IPS DF 6.9 (cell line): ENCODE measurements at regions not wholly inside any gene's neighbourhood (a gene's known extent, or its start where the extent isn't known, plus 50 kb on each side); places are given as distances from the start of the nearest gene placed in this dataset.

Experiments used
- DNase-seq: peaks from one replicate; pipeline ENCODE4 v3.0.0-alpha.2; 2013; ENCODE audit warnings: low read depth, low spot score
- H3K27ac ChIP-seq: one replicate; pipeline ENCODE4 v1.5.1; 2013; ENCODE audit warnings: low read length, control low read depth
- H3K27me3 ChIP-seq: 2 replicates; pipeline ENCODE4 v1.6.1; 2013; ENCODE audit warnings: mild to moderate bottlenecking, low read length; ENCODE audit not compliant: control insufficient read depth, insufficient read depth
- H3K36me3 ChIP-seq: 2 replicates; pipeline ENCODE4 v1.6.1; 2013; ENCODE audit warnings: low read length; ENCODE audit not compliant: control insufficient read depth, insufficient read depth
- H3K4me1 ChIP-seq: 2 replicates; pipeline ENCODE4 v1.6.1; 2013; ENCODE audit warnings: low read length; ENCODE audit not compliant: control insufficient read depth, insufficient read depth
- H3K4me3 ChIP-seq: 2 replicates; pipeline ENCODE4 v1.5.1; 2013; ENCODE audit warnings: mild to moderate bottlenecking, low read length
- H3K9me3 ChIP-seq: 2 replicates; pipeline ENCODE4 v1.6.1; 2013; ENCODE audit warnings: low read length, inconsistent platforms; ENCODE audit not compliant: control insufficient read depth, insufficient read depth
- WGBS: extraction: QIAGEN DNeasy Blood & Tissue Kit; methylation state at CpG from one replicate; pipeline ENCODE4 v1.1.7; 2013; ENCODE audit warnings: mixed read lengths, missing lambda C conversion rate; ENCODE audit not compliant: insufficient read length, insufficient coverage; 5-methylcytosine and 5-hydroxymethylcytosine counted together

DNA sequence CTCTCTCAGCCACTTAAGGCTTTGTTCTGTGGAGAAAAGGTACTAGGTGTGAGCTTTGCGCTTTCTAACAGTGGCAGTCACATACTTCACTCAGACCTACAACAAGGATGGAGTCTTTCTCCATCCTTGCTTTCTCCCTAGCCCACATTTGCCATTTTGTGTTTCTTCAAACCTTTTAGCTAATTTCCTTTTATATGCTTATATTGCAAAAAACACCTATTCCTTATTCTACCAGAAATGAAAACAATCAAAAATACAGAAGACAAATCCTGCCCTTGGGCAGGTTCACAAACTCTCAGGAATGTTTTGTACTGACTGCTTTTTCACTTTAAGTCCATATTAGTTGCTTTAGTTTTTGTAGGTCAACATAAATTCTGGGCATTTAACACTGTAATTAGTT lies 914.2 kb downstream of the SQOR start:
- no peak for DNase-seq
- H3K4me1 ChIP-seq: no peaks in the 10 kb centered on the region
- H3K27ac ChIP-seq: no peak overlapping the region
- no CpG with 5 or more reads among the region's 1 CpG for WGBS
- H3K27me3 ChIP-seq: no peaks in the 10 kb centered on the region
- H3K9me3 ChIP-seq: no peaks in the 10 kb centered on the region
- no peaks in the 10 kb centered on the region for H3K36me3 ChIP-seq
- H3K4me3 ChIP-seq: no peak overlapping the region

- no peak overlapping the region for H3K27ac ChIP-seq
- no peak for DNase-seq
- H3K4me3 ChIP-seq: no peak overlapping the region
- no CpG with 5 or more reads among the region's 2 CpGs for WGBS
- H3K27me3 ChIP-seq: no peaks in the 10 kb centered on the region
- H3K4me1 ChIP-seq: no peaks in the 10 kb centered on the region
- no peaks in the 10 kb centered on the region for H3K36me3 ChIP-seq
- no peaks in the 10 kb centered on the region for H3K9me3 ChIP-seq
Measured at GRCh38 chr15:46552316-46552715, 917.5 kb downstream of the SQOR start.

- no peaks in the 10 kb centered on the region for H3K4me1 ChIP-seq
- H3K36me3 ChIP-seq: no peaks in the 10 kb centered on the region
- H3K4me3 ChIP-seq: no peak overlapping the region
- no peak overlapping the region for H3K27ac ChIP-seq
- no peak for DNase-seq
- no CpG with 5 or more reads among the region's 2 CpGs for WGBS
- H3K27me3 ChIP-seq: no peaks in the 10 kb centered on the region
- H3K9me3 ChIP-seq: no peaks in the 10 kb centered on the region
Measured at GRCh38 chr15:46555547-46555946, 920.7 kb downstream of the SQOR start.

GRCh38 chr15:46556010-46556409 lies 921.2 kb downstream of the SQOR start:
- Histone ChIP-seq H3K4me1 (no peaks in the 10 kb centered on the region), H3K27me3 (no peaks in the 10 kb centered on the region), H3K4me3 (no peak overlapping the region), H3K27ac (no peak overlapping the region), H3K36me3 (no peaks in the 10 kb centered on the region), H3K9me3 (no peaks in the 10 kb centered on the region)
- no CpG with 5 or more reads among the region's 1 CpG for WGBS
- no peak for DNase-seq

DNA sequence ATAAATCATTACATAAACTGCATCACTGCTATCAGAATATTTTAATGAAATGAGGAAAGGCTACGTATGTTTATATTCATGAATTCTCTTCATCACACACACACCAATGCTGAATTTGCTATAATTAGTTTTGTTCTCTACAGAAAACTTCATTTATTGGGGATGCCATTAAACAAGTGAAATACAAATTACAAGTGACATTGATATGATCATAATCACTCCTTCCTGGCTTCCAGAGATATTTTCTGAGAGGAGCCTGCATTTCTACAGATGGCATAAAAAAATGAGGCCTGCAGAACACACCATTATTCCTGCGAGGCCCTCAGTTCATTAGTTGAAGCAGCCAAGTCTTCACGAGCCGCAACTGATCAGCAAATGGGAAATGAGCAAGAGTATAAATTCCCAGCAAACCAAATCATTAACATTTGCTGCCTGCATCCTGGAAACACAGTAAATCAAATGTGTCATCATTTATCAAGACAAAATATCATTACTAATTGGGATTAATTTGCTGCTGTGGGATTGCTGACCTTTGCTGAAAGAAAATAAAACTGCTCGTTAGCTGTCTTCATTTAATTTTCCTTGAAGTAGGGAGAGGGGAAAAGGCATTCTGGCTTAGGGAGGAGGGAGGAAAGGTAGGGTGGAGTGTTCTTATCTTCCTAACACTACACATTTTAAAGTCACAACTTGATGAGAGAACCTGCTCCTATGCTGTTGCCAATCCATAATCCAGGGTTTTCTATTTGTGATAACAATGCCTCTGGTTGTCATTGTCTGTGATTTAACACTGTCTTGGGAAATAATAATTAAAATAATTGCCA lies 921.9 kb downstream of the SQOR start:
- Histone ChIP-seq H3K27ac (no peak overlapping the region), H3K4me1 (no peaks in the 10 kb centered on the region), H3K27me3 (no peaks in the 10 kb centered on the region), H3K4me3 (no peak overlapping the region), H3K9me3 (no peaks in the 10 kb centered on the region), H3K36me3 (no peaks in the 10 kb centered on the region)
- no peak for DNase-seq
- WGBS: no CpG with 5 or more reads among the region's 5 CpGs

GRCh38 chr15:46567968-46568367 lies 933.1 kb downstream of the SQOR start:
- no peak for DNase-seq
- H3K4me1 ChIP-seq: no peaks in the 10 kb centered on the region; the same call in 1 of the 2 replicates
- H3K27ac ChIP-seq: no peak overlapping the region
- H3K27me3 ChIP-seq: no peaks in the 10 kb centered on the region
- H3K36me3 ChIP-seq: no peaks in the 10 kb centered on the region
- no CpG with 5 or more reads among the region's 3 CpGs for WGBS
- H3K4me3 ChIP-seq: no peak overlapping the region
- no peaks in the 10 kb centered on the region for H3K9me3 ChIP-seq

GRCh38 chr15:46569781-46570180 lies 935.0 kb downstream of the SQOR start:
- no CpG with 5 or more reads among the region's 1 CpG for WGBS
- no peak for DNase-seq
- no peak overlapping the region for H3K4me3 ChIP-seq
- H3K36me3 ChIP-seq: no peaks in the 10 kb centered on the region
- no peaks in the 10 kb centered on the region for H3K27me3 ChIP-seq
- no peak overlapping the region for H3K27ac ChIP-seq
- H3K4me1 ChIP-seq: no peaks in the 10 kb centered on the region; the same call in 1 of the 2 replicates
- H3K9me3 ChIP-seq: no peaks in the 10 kb centered on the region

- WGBS: no CpG with 5 or more reads among the region's 1 CpG
- Histone ChIP-seq H3K9me3 (no peaks in the 10 kb centered on the region), H3K36me3 (no peaks in the 10 kb centered on the region), H3K27ac (no peak overlapping the region), H3K27me3 (no peaks in the 10 kb centered on the region), H3K4me3 (no peak overlapping the region), H3K4me1 (no peaks in the 10 kb centered on the region; the same call in 1 of the 2 replicates)
- DNase-seq: no peak
Measured at GRCh38 chr15:46576646-46577395, 942.0 kb downstream of the SQOR start.

DNA sequence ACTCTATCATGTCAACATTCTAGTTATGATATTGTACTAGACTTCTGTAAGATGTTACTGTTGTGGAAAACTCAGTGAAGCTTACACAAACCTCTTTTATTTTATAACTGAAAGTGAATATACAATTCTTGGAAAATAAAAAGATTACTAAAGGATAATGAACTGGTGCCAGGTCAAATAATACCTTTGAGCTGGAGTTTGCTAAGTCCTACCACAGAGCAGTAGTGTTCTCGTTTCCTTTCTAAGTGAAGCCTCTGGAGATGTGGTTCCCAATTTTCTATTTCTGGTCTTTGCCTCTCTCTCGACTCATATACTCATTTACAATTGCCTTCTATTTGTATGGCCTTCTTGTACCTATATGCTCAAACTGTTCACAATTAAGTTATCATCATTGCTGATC lies 942.9 kb downstream of the SQOR start:
- no peak for DNase-seq
- H3K36me3 ChIP-seq: no peaks in the 10 kb centered on the region
- no CpG with 5 or more reads among the region's 2 CpGs for WGBS
- H3K4me1 ChIP-seq: no peaks in the 10 kb centered on the region; the same call in 1 of the 2 replicates
- no peak overlapping the region for H3K4me3 ChIP-seq
- no peaks in the 10 kb centered on the region for H3K9me3 ChIP-seq
- no peaks in the 10 kb centered on the region for H3K27me3 ChIP-seq
- no peak overlapping the region for H3K27ac ChIP-seq

GRCh38 chr15:46580487-46580886 lies 945.7 kb downstream of the SQOR start:
- WGBS: 100% methylated on average over 1 of the region's 2 CpGs
- Histone ChIP-seq H3K27me3 (no peaks in the 10 kb centered on the region), H3K4me3 (no peak overlapping the region), H3K27ac (no peak overlapping the region), H3K4me1 (no peaks in the 10 kb centered on the region), H3K9me3 (no peaks in the 10 kb centered on the region), H3K36me3 (no peaks in the 10 kb centered on the region)
- DNase-seq: no peak
